ENCODE measurements at regions not wholly inside any gene's neighbourhood (a gene's known extent, or its start where the extent isn't known, plus 50 kb on each side); places are given as distances from the start of the nearest gene placed in this dataset.

DNA sequence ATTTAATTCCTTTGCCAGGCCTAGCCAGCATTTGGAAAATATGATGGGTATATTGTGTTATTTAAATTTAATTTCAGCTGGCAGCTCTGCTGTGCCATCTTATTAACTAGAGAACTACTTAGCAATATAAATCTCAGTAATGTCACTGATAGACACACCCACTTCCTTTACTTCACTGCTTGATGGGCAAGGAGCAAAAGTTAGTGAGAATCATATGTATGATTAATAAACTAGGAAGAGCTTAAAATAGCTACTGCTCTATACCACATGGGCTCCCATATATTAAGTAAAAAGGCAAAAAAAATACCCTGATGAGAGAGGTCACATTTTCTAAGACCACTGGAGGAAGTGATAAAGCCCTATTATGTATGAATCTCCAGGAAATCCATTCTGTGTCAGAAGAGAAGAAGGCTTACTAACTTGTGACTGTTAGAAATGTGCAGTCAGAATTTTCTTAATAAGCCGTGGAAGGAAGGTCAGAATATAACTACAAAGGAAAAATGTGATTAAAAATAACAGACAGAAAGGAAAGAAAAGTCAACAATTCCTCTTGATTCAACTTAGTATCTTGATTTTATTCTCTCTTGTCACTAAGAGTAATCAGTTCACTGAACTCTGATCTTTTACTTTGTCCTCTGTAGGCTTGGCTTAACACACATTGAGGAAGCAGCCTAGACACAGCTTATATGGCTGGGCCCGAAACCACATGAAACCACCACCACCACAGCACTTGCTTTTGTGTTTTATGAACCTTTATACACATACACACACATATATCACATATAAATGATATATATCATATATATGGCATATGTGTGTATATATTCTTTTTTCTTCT lies 1233.9 kb upstream of the ALCAM start:
- DNase-seq (ENCODE audit: low read depth in 2 of 2) = peak in 1 of 2 donors; percentile 2
- H3K4me3 ChIP-seq (replicated peaks in 1 of 2; ENCODE audit: low read depth in 2 of 2, low read length in 2 of 2) = no peak overlapping the region
- TF ChIP-seq CTCF (IDR thresholded peaks at IDR 0.05; ENCODE audit: low read depth, low read length) = no peak

DNA sequence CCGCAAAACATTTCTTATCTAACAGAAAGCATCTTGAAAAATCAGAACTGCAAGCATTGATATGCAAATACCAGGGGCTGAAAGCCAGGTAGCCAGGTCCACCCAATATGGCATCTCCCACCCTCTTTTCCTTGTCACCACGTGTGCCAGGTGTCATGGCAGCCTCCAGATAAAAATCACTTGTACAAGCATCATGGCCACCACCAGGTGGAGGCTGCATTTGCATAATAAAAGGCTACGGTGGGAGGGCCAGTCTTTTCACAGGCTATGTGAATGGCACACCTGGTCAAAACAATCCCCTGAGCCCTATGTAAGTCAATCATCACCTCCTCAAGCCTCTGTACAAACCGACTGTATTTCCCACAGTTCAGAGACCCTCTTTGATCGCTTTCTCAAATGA lies 1233.1 kb upstream of the ALCAM start:
- TF ChIP-seq CTCF (IDR thresholded peaks at IDR 0.05; ENCODE audit: low read depth, low read length) = no peak
- no peak overlapping the region for H3K4me3 ChIP-seq (replicated peaks in 1 of 2; ENCODE audit: low read depth in 2 of 2, low read length in 2 of 2)
- DNase-seq (ENCODE audit: low read depth in 2 of 2) = no peak

GRCh38 chr3:104137116-104137515 lies 1229.6 kb upstream of the ALCAM start:
- no peak overlapping the region for H3K4me3 ChIP-seq (replicated peaks in 1 of 2; ENCODE audit: low read depth in 2 of 2, low read length in 2 of 2)
- TF ChIP-seq CTCF (IDR thresholded peaks at IDR 0.05; ENCODE audit: low read depth, low read length) = no peak
- DNase-seq (ENCODE audit: low read depth in 2 of 2) = no peak

GRCh38 chr3:104145164-104145563 lies 1221.5 kb upstream of the ALCAM start:
- DNase-seq (ENCODE audit: low read depth in 2 of 2) = no peak
- H3K4me3 ChIP-seq (replicated peaks in 1 of 2; ENCODE audit: low read depth in 2 of 2, low read length in 2 of 2) = no peak overlapping the region
- TF ChIP-seq CTCF (IDR thresholded peaks at IDR 0.05; ENCODE audit: low read depth, low read length) = no peak

DNA sequence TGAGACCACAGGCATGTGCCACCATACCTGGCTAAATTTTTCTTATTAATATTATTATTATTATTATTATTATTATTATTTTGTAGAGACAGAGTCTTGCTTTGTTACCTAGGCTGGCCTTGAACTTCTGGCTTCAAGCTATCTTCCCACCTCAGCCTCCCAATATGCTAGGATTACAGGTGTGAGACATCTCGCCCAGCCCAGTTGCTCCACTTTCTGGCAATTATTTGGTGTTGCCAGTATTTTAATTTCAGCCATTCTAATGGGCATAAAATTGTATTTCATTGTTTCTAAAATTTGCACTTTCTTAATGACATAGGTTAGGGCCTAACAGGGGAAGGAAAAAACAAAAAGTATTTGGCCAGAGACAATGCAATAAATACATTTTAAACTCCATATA lies 1217.6 kb upstream of the ALCAM start:
- no peak overlapping the region for H3K4me3 ChIP-seq (replicated peaks in 1 of 2; ENCODE audit: low read depth in 2 of 2, low read length in 2 of 2)
- DNase-seq (ENCODE audit: low read depth in 2 of 2) = no peak
- no peak for TF ChIP-seq CTCF (IDR thresholded peaks at IDR 0.05; ENCODE audit: low read depth, low read length)

- DNase-seq (ENCODE audit: low read depth in 2 of 2) = no peak
- H3K4me3 ChIP-seq (replicated peaks in 1 of 2; ENCODE audit: low read depth in 2 of 2, low read length in 2 of 2) = no peak overlapping the region
- TF ChIP-seq CTCF (IDR thresholded peaks at IDR 0.05; ENCODE audit: low read depth, low read length) = no peak
Observed at GRCh38 chr3:104150724-104151123, 1216.0 kb upstream of the ALCAM start.

DNA sequence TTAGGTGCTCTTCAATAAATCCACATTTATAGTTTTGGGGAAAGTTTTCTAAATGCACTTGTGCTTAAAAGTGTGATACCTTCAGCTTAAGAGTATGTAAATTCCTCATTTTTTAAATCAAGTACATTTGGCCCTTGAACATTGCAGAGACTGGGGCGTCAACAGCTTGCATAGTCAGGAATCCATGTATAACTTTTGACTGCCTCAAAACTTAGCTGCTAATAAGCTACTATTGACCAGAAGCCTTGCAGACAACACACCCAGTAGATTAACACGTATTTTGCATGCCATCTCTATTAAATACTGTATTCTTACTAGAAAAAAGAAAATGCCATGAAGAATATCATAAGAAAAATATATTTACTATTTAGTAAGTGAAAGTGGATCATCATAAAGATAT lies 1211.8 kb upstream of the ALCAM start:
- no peak overlapping the region for H3K4me3 ChIP-seq (replicated peaks in 1 of 2; ENCODE audit: low read depth in 2 of 2, low read length in 2 of 2)
- no peak for DNase-seq (ENCODE audit: low read depth in 2 of 2)
- no peak for TF ChIP-seq CTCF (IDR thresholded peaks at IDR 0.05; ENCODE audit: low read depth, low read length)
